ENCODE measurements at regions not wholly inside any gene's neighbourhood (a gene's known extent, or its start where the extent isn't known, plus 50 kb on each side); places are given as distances from the start of the nearest gene placed in this dataset.

GRCh38 chr2:126788652-126789051 is 110.0 kb upstream of the TEX51 start (continued):
- TF ChIP-seq CTCF (conservative IDR thresholded peaks at IDR 0.05; ENCODE audit: low read depth in 2 of 2) = no peak
- no peak for TF ChIP-seq CREB1 (CRISPR knock-in tag; IDR thresholded peaks at IDR 0.05; ENCODE audit: low read depth)
- TF ChIP-seq EZH2phosphoT487 (IDR thresholded peaks at IDR 0.05; ENCODE audit: unreplicated experiment) = no peak
- TF ChIP-seq NANOG (IDR thresholded peaks at IDR 0.05; ENCODE audit: borderline replicate concordance) = no peak

- no peak overlapping the region for H3K4me3 ChIP-seq
- ATAC-seq (no peak), DNase-seq (ENCODE audit: low spot score) (no peak)
- peaks cover 13% of the 10 kb centered on the region for H3K4me1 Mint-ChIP-seq
- H3K9me2 ChIP-seq (ENCODE audit: insufficient read depth) = no peaks in the 10 kb centered on the region
- H3K79me2 ChIP-seq (replicated peaks; ENCODE audit: insufficient read depth) = no peaks in the 10 kb centered on the region
- no peaks in the 10 kb centered on the region; the same call in 1 of the 2 replicates for H3K4me1 ChIP-seq (ENCODE audit: insufficient read depth)
- H3K36me3 Mint-ChIP-seq (ENCODE audit: low read depth) = no peaks in the 10 kb centered on the region
- no peak overlapping the region for H3K27ac ChIP-seq (ENCODE audit: low read depth)
- peaks cover 1% of the 10 kb centered on the region for H3K27me3 Mint-ChIP-seq (ENCODE audit: insufficient read depth, low read depth, poor library complexity)
- no peaks in the 10 kb centered on the region for H3K36me3 ChIP-seq (ENCODE audit: insufficient read depth)
- no peaks in the 10 kb centered on the region for H3K9me3 Mint-ChIP-seq
- H3K4me2 ChIP-seq = no peak overlapping the region
- H3K27me3 ChIP-seq (ENCODE audit: insufficient read depth) = no peaks in the 10 kb centered on the region
- no peak for TF ChIP-seq POLR2AphosphoS5 (IDR thresholded peaks at IDR 0.05; ENCODE audit: low read depth)
- no peak for TF ChIP-seq ZNF114 (CRISPR knock-in tag; IDR thresholded peaks at IDR 0.05)
- no peak for TF ChIP-seq NANOG (IDR thresholded peaks at IDR 0.05; ENCODE audit: borderline replicate concordance)
- no peak for TF ChIP-seq REST (IDR thresholded peaks at IDR 0.05; ENCODE audit: unreplicated experiment)
- TF ChIP-seq EZH2phosphoT487 (IDR thresholded peaks at IDR 0.05; ENCODE audit: unreplicated experiment) = no peak
- no peak for TF ChIP-seq STAT1 (IDR thresholded peaks at IDR 0.05; ENCODE audit: unreplicated experiment)
- TF ChIP-seq CTCF (conservative IDR thresholded peaks at IDR 0.05; ENCODE audit: low read depth in 2 of 2) = no peak
- TF ChIP-seq CREB1 (CRISPR knock-in tag; IDR thresholded peaks at IDR 0.05; ENCODE audit: low read depth) = no peak
- TF ChIP-seq ZNF331 (CRISPR knock-in tag; IDR thresholded peaks at IDR 0.05; ENCODE audit: low read depth) = no peak
- no peak for TF ChIP-seq JUNB (IDR thresholded peaks at IDR 0.05; ENCODE audit: unreplicated experiment)
- no peak for TF ChIP-seq ETS1 (IDR thresholded peaks at IDR 0.05)
- H2AFZ ChIP-seq = no peak overlapping the region
- no peak overlapping the region for H3K4me3 Mint-ChIP-seq
- no peaks in the 10 kb centered on the region for H4K20me1 ChIP-seq (replicated peaks; ENCODE audit: insufficient read depth)
- no peak overlapping the region for H3K27ac Mint-ChIP-seq
- no peaks in the 10 kb centered on the region for H3F3A ChIP-seq (replicated peaks; ENCODE audit: low read depth)
Observed at GRCh38 chr2:126790987-126791780, 107.5 kb upstream of the TEX51 start.
